Stomach (tissue), 4 donors: ENCODE measurements at regions not wholly inside any gene's neighbourhood (a gene's known extent, or its start where the extent isn't known, plus 50 kb on each side); places are given as distances from the start of the nearest gene placed in this dataset.

Source experiments
- POLR2AphosphoS5 ChIP-seq, 3 donors: sonication (generic); formaldehyde crosslinking; IDR thresholded peaks; one replicate each; pipeline ENCODE4 v1.6.1; 2016; ENCODE audit warnings: antibody characterized with exemption in 3 of 3
- TF ChIP-seq, protein P1 (sequence below), 7 experiments: fragments of 450-650 bp in 4 of 7; fragments of 200-600 bp in 3 of 7; sonication (generic) in 3 of 7; IDR thresholded peaks; one replicate each; pipeline ENCODE4 v1.5.1; 2016 to 2019; ENCODE audit warnings: antibody characterized with exemption in 7 of 7, control low read depth in 2 of 7, mild to moderate bottlenecking in 1 of 7

DNA sequence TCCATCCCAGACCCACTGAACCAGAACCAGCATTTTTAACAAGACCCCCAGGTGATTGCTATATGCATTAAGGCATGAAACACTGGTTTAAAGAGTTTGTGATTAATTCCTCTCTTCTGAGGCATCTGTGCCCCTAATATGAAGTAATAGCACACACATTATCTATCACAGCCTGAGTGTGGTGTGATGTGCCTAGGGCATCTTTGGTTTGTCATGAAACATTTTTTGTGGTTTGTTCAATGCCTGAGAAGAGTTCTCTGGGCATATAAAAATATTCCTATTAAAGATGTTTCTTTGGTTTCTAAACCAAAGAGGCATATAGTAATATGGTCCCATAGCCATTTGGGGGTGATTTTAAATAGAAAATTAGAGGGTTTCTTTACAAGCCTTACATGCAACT is 221.7 kb upstream of the SPOPL start:
- TF ChIP-seq, protein P1, sequence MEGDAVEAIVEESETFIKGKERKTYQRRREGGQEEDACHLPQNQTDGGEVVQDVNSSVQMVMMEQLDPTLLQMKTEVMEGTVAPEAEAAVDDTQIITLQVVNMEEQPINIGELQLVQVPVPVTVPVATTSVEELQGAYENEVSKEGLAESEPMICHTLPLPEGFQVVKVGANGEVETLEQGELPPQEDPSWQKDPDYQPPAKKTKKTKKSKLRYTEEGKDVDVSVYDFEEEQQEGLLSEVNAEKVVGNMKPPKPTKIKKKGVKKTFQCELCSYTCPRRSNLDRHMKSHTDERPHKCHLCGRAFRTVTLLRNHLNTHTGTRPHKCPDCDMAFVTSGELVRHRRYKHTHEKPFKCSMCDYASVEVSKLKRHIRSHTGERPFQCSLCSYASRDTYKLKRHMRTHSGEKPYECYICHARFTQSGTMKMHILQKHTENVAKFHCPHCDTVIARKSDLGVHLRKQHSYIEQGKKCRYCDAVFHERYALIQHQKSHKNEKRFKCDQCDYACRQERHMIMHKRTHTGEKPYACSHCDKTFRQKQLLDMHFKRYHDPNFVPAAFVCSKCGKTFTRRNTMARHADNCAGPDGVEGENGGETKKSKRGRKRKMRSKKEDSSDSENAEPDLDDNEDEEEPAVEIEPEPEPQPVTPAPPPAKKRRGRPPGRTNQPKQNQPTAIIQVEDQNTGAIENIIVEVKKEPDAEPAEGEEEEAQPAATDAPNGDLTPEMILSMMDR (IDR thresholded peaks at IDR 0.05) = no peak
- TF ChIP-seq POLR2AphosphoS5 (IDR thresholded peaks at IDR 0.05) = no peak
